Lower leg skin (tissue), 3 donors: ENCODE measurements at regions not wholly inside any gene's neighbourhood (a gene's known extent, or its start where the extent isn't known, plus 50 kb on each side); places are given as distances from the start of the nearest gene placed in this dataset.

ENCODE experiments used
- POLR2A ChIP-seq, 2 donors: fragments of 450-650 bp; IDR thresholded peaks; one replicate each; pipeline ENCODE4 v1.6.1; 2016 to 2017; ENCODE audit warnings: antibody characterized with exemption in 2 of 2, mild to moderate bottlenecking in 1 of 2, moderate library complexity in 1 of 2
- TF ChIP-seq, protein P1 (sequence below), 3 donors: fragments of 450-650 bp; IDR thresholded peaks; one replicate each; pipeline ENCODE4 v1.5.1; 2016; ENCODE audit warnings: antibody characterized with exemption in 3 of 3, mild to moderate bottlenecking in 3 of 3, moderate library complexity in 2 of 3

GRCh38 chr3:17931131-17931530 is 188.7 kb upstream of the TBC1D5 start:
- TF ChIP-seq, protein P1, sequence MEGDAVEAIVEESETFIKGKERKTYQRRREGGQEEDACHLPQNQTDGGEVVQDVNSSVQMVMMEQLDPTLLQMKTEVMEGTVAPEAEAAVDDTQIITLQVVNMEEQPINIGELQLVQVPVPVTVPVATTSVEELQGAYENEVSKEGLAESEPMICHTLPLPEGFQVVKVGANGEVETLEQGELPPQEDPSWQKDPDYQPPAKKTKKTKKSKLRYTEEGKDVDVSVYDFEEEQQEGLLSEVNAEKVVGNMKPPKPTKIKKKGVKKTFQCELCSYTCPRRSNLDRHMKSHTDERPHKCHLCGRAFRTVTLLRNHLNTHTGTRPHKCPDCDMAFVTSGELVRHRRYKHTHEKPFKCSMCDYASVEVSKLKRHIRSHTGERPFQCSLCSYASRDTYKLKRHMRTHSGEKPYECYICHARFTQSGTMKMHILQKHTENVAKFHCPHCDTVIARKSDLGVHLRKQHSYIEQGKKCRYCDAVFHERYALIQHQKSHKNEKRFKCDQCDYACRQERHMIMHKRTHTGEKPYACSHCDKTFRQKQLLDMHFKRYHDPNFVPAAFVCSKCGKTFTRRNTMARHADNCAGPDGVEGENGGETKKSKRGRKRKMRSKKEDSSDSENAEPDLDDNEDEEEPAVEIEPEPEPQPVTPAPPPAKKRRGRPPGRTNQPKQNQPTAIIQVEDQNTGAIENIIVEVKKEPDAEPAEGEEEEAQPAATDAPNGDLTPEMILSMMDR (IDR thresholded peaks at IDR 0.05), result no peak
- no peak for TF ChIP-seq POLR2A (IDR thresholded peaks at IDR 0.05)
